GM23338 (cell line): ENCODE measurements at regions not wholly inside any gene's neighbourhood (a gene's known extent, or its start where the extent isn't known, plus 50 kb on each side); places are given as distances from the start of the nearest gene placed in this dataset.

Source experiments
- ATAC-seq: fragments of 200-7000 bp; cut with Tn5 transposase; 3 replicates; pipeline ENCODE4 v1.9.1; 2020
- DNase-seq: peaks from one replicate; pipeline ENCODE4 v3.0.0-alpha.2; 2015; ENCODE audit warnings: low spot score
- H2AFZ ChIP-seq: fragments of 200-600 bp; sonication (generic); 2 replicates; pipeline ENCODE4 v1.8.0; 2016; ENCODE audit warnings: antibody characterized with exemption, mild to moderate bottlenecking, moderate library complexity
- H3F3A ChIP-seq: fragments of 200-600 bp; sonication (generic); replicated peaks from 2 replicates; pipeline ENCODE4 v1.8.0; 2017; ENCODE audit warnings: antibody characterized with exemption, mixed run types, low read depth
- H3K27ac ChIP-seq: fragments of 200-600 bp; sonication (generic); 2 replicates; pipeline ENCODE4 v1.6.1; 2016; ENCODE audit warnings: low read depth
- H3K27me3 ChIP-seq: fragments of 200-600 bp; sonication (generic); 2 replicates; pipeline ENCODE4 v1.8.0; 2016; ENCODE audit warnings: mild to moderate bottlenecking, mixed run types, moderate library complexity; ENCODE audit not compliant: insufficient read depth
- H3K36me3 ChIP-seq: fragments of 200-600 bp; sonication (generic); 2 replicates; pipeline ENCODE4 v1.8.0; 2016; ENCODE audit warnings: mild to moderate bottlenecking; ENCODE audit not compliant: insufficient read depth
- H3K4me1 ChIP-seq: fragments of 200-600 bp; sonication (generic); 2 replicates; pipeline ENCODE4 v1.8.0; 2016; ENCODE audit warnings: mild to moderate bottlenecking, moderate library complexity; ENCODE audit not compliant: insufficient read depth
- H3K4me2 ChIP-seq: fragments of 200-600 bp; sonication (generic); 2 replicates; pipeline ENCODE4 v1.7.1; 2017; ENCODE audit warnings: mixed run types
- H3K4me3 ChIP-seq: fragments of 200-600 bp; sonication (generic); 2 replicates; pipeline ENCODE4 v1.6.1; 2016; ENCODE audit warnings: mixed run types
- H3K79me2 ChIP-seq: fragments of 200-600 bp; sonication (generic); replicated peaks from 2 replicates; pipeline ENCODE4 v1.8.0; 2017; ENCODE audit warnings: mild to moderate bottlenecking; ENCODE audit not compliant: insufficient read depth
- H3K9me2 ChIP-seq: fragments of 200-600 bp; sonication (generic); 2 replicates; pipeline ENCODE4 v1.8.0; 2017; ENCODE audit not compliant: insufficient read depth
- H4K20me1 ChIP-seq: fragments of 200-600 bp; sonication (generic); replicated peaks from 2 replicates; pipeline ENCODE4 v1.8.0; 2017; ENCODE audit warnings: mild to moderate bottlenecking; ENCODE audit not compliant: insufficient read depth
- H3K27ac Mint-ChIP-seq: 2 replicates; pipeline ENCODE4 v1.8.0; 2020; ENCODE audit warnings: inconsistent platforms, mild to moderate bottlenecking, moderate library complexity, mixed read lengths
- H3K27me3 Mint-ChIP-seq: 3 replicates; pipeline ENCODE4 v1.8.0; 2022; ENCODE audit warnings: low read depth, mild to moderate bottlenecking, moderate library complexity, mixed read lengths, inconsistent platforms; ENCODE audit not compliant: insufficient read depth, poor library complexity
- H3K36me3 Mint-ChIP-seq: 3 replicates; pipeline ENCODE4 v1.8.0; 2021; ENCODE audit warnings: low read depth, mild to moderate bottlenecking, inconsistent platforms, moderate library complexity, mixed read lengths
- H3K4me1 Mint-ChIP-seq: 3 replicates; pipeline ENCODE4 v1.8.0; 2020; ENCODE audit warnings: mild to moderate bottlenecking, inconsistent platforms, mixed read lengths
- H3K4me3 Mint-ChIP-seq: 3 replicates; pipeline ENCODE4 v1.8.0; 2021; ENCODE audit warnings: moderate library complexity, mild to moderate bottlenecking, inconsistent platforms, mixed read lengths
- H3K9me3 Mint-ChIP-seq: 3 replicates; pipeline ENCODE4 v1.8.0; 2020; ENCODE audit warnings: moderate library complexity, mild to moderate bottlenecking, inconsistent platforms, mixed read lengths
- CREB1 ChIP-seq: fragments of 250-450 bp; sonication (Bioruptor Pico); IDR thresholded peaks from 2 replicates; pipeline ENCODE4 v1.5.0; 2020; ENCODE audit warnings: low read depth, mild to moderate bottlenecking, moderate library complexity
- CTCF ChIP-seq, 2 experiments: fragments of 200-600 bp in 1 of 2; sonication (generic) in 1 of 2; conservative IDR thresholded peaks; 2 replicates each; pipeline versions ENCODE4 v1.5.1 to v1.6.1; 2016 to 2017; ENCODE audit warnings: antibody characterized with exemption in 2 of 2, low read depth in 2 of 2, mild to moderate bottlenecking in 2 of 2, moderate library complexity in 1 of 2
- EZH2 ChIP-seq: fragments of 200-600 bp; sonication (generic); IDR thresholded peaks from one replicate; pipeline ENCODE4 v1.8.0; 2017; ENCODE audit warnings: antibody characterized with exemption, mild to moderate bottlenecking, low read depth; ENCODE audit not compliant: unreplicated experiment
- EZH2phosphoT487 ChIP-seq: fragments of 200-600 bp; sonication (generic); IDR thresholded peaks from one replicate; pipeline ENCODE4 v1.8.1; 2018; ENCODE audit warnings: antibody characterized with exemption; ENCODE audit not compliant: unreplicated experiment
- NANOG ChIP-seq: IDR thresholded peaks from 2 replicates; pipeline ENCODE4 v1.6.1; 2016; ENCODE audit warnings: antibody characterized with exemption, borderline replicate concordance
- REST ChIP-seq: IDR thresholded peaks from one replicate; pipeline ENCODE4 v1.6.1; 2018; ENCODE audit warnings: antibody characterized with exemption; ENCODE audit not compliant: unreplicated experiment
- ZNF114 ChIP-seq: fragments of 250-450 bp; sonication (Bioruptor Pico); IDR thresholded peaks from 2 replicates; pipeline ENCODE4 v1.5.0; 2020; ENCODE audit warnings: mild to moderate bottlenecking, moderate library complexity
- ZNF331 ChIP-seq: fragments of 250-450 bp; sonication (Bioruptor Pico); IDR thresholded peaks from 2 replicates; pipeline ENCODE4 v1.5.0; 2020; ENCODE audit warnings: low read depth, mild to moderate bottlenecking, moderate library complexity

- TF ChIP-seq REST (no peak), NANOG (no peak), EZH2phosphoT487 (no peak), ZNF114 (CRISPR knock-in tag) (no peak), CREB1 (CRISPR knock-in tag) (no peak)
Measured at GRCh38 chr4:126404549-126404948, 1089.8 kb downstream of the FAT4 start (continued).

GRCh38 chr4:126405369-126405982 lies 1090.7 kb downstream of the FAT4 start:
- Histone ChIP-seq H3K36me3 (no peaks in the 10 kb centered on the region), H3K27me3 (no peaks in the 10 kb centered on the region), H3K4me2 (no peak overlapping the region), H3K79me2 (no peaks in the 10 kb centered on the region), H3K4me3 (no peak overlapping the region), H3K4me1 (no peaks in the 10 kb centered on the region), H3K27ac (no peak overlapping the region), H4K20me1 (no peaks in the 10 kb centered on the region), H3K9me2 (no peaks in the 10 kb centered on the region), H3F3A (no peaks in the 10 kb centered on the region), H2AFZ (no peak overlapping the region)
- H3K9me3 Mint-ChIP-seq: no peaks in the 10 kb centered on the region
- H3K4me1 Mint-ChIP-seq: no peaks in the 10 kb centered on the region
- no peak overlapping the region for H3K27ac Mint-ChIP-seq
- DNase-seq: peak; percentile 68
- no peaks in the 10 kb centered on the region for H3K36me3 Mint-ChIP-seq
- TF ChIP-seq ZNF114 (CRISPR knock-in tag) (no peak), CTCF (conservative IDR thresholded peaks at IDR 0.05; ENCODE audit: low read depth in 2 of 2) (peak; percentile 72 to 78)
- no peaks in the 10 kb centered on the region for H3K27me3 Mint-ChIP-seq
- peak; percentile 92 for ATAC-seq
- no peak overlapping the region for H3K4me3 Mint-ChIP-seq

GRCh38 chr4:126409746-126410145 lies 1095.0 kb downstream of the FAT4 start:
- H3K4me2 ChIP-seq: no peak overlapping the region
- no peak for TF ChIP-seq REST
- no peak for TF ChIP-seq EZH2
- no peak for TF ChIP-seq CREB1 (CRISPR knock-in tag)
- no peak for TF ChIP-seq NANOG
- TF ChIP-seq CTCF (conservative IDR thresholded peaks at IDR 0.05; ENCODE audit: low read depth in 2 of 2): no peak
- TF ChIP-seq ZNF331: no peak

More at GRCh38 chr4:126409746-126410145, 1095.0 kb downstream of the FAT4 start:
- H3K4me1 Mint-ChIP-seq: no peaks in the 10 kb centered on the region
- no peaks in the 10 kb centered on the region for H3K4me1 ChIP-seq
- no peaks in the 10 kb centered on the region for H3F3A ChIP-seq
- H3K79me2 ChIP-seq: no peaks in the 10 kb centered on the region
- H3K9me3 Mint-ChIP-seq: no peaks in the 10 kb centered on the region; the same call in 2 of the 3 replicates
- no peak overlapping the region for H3K4me3 ChIP-seq
- H2AFZ ChIP-seq: no peak overlapping the region
- no peaks in the 10 kb centered on the region for H3K36me3 Mint-ChIP-seq
- H4K20me1 ChIP-seq: no peaks in the 10 kb centered on the region
- no peak overlapping the region for H3K27ac ChIP-seq
- no peaks in the 10 kb centered on the region for H3K36me3 ChIP-seq
- no peaks in the 10 kb centered on the region for H3K9me2 ChIP-seq
- no peak for DNase-seq
- H3K27me3 Mint-ChIP-seq: no peaks in the 10 kb centered on the region
- no peak overlapping the region for H3K4me3 Mint-ChIP-seq
- no peak overlapping the region for H3K27ac Mint-ChIP-seq
- H3K27me3 ChIP-seq: no peaks in the 10 kb centered on the region
- no peak for ATAC-seq
